RWPE2 (cell line): ENCODE measurements at regions not wholly inside any gene's neighbourhood (a gene's known extent, or its start where the extent isn't known, plus 50 kb on each side); places are given as distances from the start of the nearest gene placed in this dataset.

ENCODE experiments used
- ATAC-seq: fragments of 200-7000 bp; cut with Tn5 transposase; 3 replicates; pipeline ENCODE4 v1.9.1; 2021; ENCODE audit warnings: low read depth
- DNase-seq: peaks from one replicate; pipeline ENCODE4 v3.0.0-alpha.2; 2020; ENCODE audit warnings: low spot score
- H3K27ac ChIP-seq: fragments of 450-650 bp; 2 replicates; pipeline ENCODE4 v1.5.1; 2017; ENCODE audit warnings: mild to moderate bottlenecking; ENCODE audit not compliant: poor library complexity, severe bottlenecking
- H3K27me3 ChIP-seq: fragments of 250-450 bp; sonication (Bioruptor Pico); 2 replicates; pipeline ENCODE4 v1.5.1; 2021; ENCODE audit warnings: mild to moderate bottlenecking, moderate library complexity; ENCODE audit not compliant: insufficient read depth, poor library complexity, severe bottlenecking
- H3K36me3 ChIP-seq: fragments of 250-450 bp; sonication (Bioruptor Pico); 2 replicates; pipeline ENCODE4 v1.5.1; 2020; ENCODE audit warnings: low read depth, mild to moderate bottlenecking, moderate library complexity
- H3K4me1 ChIP-seq: fragments of 250-450 bp; sonication (Bioruptor Pico); 2 replicates; pipeline ENCODE4 v1.5.1; 2021; ENCODE audit warnings: mild to moderate bottlenecking, moderate library complexity; ENCODE audit not compliant: insufficient read depth, poor library complexity, severe bottlenecking
- H3K4me3 ChIP-seq: fragments of 250-450 bp; sonication (Bioruptor Pico); 2 replicates; pipeline ENCODE4 v1.5.1; 2021; ENCODE audit warnings: mild to moderate bottlenecking, moderate library complexity; ENCODE audit not compliant: severe bottlenecking
- H3K9me3 ChIP-seq: fragments of 250-450 bp; sonication (Bioruptor Pico); 2 replicates; pipeline ENCODE4 v1.5.1; 2021; ENCODE audit warnings: mild to moderate bottlenecking, moderate library complexity; ENCODE audit not compliant: severe bottlenecking
- TF ChIP-seq, protein P1 (sequence below): fragments of 450-650 bp; IDR thresholded peaks from one replicate; pipeline ENCODE4 v1.5.1; 2017; ENCODE audit warnings: mild to moderate bottlenecking, moderate library complexity; ENCODE audit not compliant: poor library complexity, severe bottlenecking

DNA sequence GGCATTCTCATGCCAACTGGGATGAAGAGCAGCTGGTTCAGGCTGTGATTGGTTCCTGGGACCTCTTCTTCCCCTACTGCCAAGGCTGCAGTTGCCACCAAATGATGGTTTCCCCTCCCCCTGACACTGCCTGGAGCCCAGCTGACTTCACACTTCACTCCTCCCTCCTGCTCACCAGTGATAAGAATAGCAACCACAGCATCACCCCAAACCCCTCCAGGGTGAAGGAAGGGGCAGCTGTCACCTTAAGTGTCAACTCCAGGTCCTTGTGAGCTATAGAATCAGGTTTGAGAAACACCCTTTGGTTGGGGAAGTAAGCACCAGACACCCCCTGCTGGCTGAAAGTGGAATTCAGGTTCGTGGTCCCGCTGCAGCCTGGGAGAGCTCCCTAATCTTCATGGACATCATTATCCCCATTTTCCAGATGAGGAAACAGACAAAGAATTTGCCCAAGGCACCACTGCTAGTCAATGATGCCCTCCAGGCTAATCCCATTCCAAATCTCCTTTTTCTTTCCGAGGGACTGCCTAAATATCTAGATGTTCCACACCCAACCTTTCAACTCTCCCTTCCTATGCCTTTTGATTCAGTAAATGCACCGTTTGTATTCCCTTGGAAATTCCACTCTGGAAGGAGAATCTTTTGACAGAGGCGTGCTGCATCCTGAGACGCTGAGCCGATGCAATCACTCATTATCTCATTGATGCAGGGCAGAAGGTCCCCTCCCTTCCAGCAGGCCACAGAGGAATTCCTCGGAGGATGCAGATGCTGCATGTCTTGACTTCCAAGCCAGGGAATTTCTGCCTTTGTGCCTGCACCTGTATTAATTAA is 50.6 kb upstream of the UQCRFS1 start:
- DNase-seq, result no peak
- Histone ChIP-seq H3K9me3 (no peaks in the 10 kb centered on the region), H3K4me3 (no peak overlapping the region), H3K27ac (no peak overlapping the region), H3K4me1 (no peaks in the 10 kb centered on the region), H3K36me3 (no peaks in the 10 kb centered on the region), H3K27me3 (no peaks in the 10 kb centered on the region)
- peak; percentile 36; the same call in 1 of the 3 replicates for ATAC-seq
- TF ChIP-seq, protein P1, sequence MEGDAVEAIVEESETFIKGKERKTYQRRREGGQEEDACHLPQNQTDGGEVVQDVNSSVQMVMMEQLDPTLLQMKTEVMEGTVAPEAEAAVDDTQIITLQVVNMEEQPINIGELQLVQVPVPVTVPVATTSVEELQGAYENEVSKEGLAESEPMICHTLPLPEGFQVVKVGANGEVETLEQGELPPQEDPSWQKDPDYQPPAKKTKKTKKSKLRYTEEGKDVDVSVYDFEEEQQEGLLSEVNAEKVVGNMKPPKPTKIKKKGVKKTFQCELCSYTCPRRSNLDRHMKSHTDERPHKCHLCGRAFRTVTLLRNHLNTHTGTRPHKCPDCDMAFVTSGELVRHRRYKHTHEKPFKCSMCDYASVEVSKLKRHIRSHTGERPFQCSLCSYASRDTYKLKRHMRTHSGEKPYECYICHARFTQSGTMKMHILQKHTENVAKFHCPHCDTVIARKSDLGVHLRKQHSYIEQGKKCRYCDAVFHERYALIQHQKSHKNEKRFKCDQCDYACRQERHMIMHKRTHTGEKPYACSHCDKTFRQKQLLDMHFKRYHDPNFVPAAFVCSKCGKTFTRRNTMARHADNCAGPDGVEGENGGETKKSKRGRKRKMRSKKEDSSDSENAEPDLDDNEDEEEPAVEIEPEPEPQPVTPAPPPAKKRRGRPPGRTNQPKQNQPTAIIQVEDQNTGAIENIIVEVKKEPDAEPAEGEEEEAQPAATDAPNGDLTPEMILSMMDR, result peak; percentile 68

DNA sequence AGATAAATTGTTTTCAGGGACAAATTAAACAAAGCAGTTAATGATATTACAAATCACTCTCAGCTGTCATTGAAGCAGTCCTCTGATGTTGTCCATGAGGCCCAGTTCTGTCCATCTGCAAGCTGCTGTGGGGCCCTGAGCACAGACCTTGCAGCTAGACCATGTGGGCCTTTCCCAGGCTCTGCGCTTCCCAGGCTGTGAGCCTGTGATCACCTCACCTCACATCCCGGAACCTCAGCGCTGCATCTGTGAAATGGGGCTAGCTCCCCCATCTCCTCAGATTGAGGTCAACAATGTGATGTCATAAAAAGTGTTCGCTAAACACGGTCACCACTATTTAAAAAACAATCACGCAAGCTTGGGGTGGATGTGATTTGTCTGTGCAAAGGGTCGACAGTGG is 51.9 kb upstream of the UQCRFS1 start:
- Histone ChIP-seq H3K9me3 (no peaks in the 10 kb centered on the region), H3K36me3 (no peaks in the 10 kb centered on the region), H3K27ac (no peak overlapping the region), H3K27me3 (no peaks in the 10 kb centered on the region), H3K4me3 (no peak overlapping the region), H3K4me1 (no peaks in the 10 kb centered on the region)
- ATAC-seq (no peak), DNase-seq (no peak)
- TF ChIP-seq, protein P1, result no peak

DNA sequence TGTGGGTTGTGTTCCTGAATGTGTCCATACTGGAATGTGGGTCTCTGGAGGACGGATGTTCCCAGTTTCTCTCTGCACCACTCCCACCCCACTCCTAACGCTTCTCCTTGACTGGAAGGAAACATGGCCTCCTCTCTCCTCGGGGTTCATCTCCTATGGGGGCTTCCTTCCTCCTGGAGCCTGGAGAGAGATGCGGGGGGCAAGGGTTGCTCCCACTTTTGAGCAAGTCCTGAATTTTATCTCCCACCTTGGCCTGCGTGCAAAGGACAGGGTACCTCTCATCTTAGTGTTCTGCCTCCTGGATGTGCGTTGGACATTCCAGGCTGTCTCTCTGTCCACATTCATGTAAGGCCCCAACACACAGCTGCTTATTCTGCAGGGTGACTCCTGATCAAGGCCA is 52.5 kb upstream of the UQCRFS1 start:
- H3K27ac ChIP-seq, result no peak overlapping the region
- no peak overlapping the region for H3K4me3 ChIP-seq
- TF ChIP-seq, protein P1, result no peak
- H3K36me3 ChIP-seq, result no peaks in the 10 kb centered on the region
- DNase-seq (no peak), ATAC-seq (no peak)
- no peaks in the 10 kb centered on the region for H3K4me1 ChIP-seq
- H3K27me3 ChIP-seq, result no peaks in the 10 kb centered on the region
- no peaks in the 10 kb centered on the region for H3K9me3 ChIP-seq

DNA sequence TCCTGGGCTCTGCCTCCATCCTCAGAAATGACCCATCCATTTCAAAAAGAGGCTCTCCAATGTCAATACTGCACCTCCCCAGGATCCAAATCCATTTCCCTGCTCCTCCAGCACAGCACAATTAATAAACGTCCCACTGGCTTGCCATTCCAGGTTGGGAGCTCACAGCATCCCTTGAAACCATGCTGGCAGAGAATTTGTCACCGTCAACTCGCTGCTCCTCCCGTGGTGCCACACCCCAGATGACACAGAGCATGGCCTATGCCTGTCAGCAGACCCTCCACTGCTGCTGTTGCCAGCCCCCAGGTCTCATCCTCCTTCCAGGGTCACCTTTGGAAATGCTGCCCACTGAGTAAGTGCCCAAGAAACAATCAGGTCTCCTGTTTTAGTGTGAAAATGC is 53.0 kb upstream of the UQCRFS1 start:
- ATAC-seq (no peak), DNase-seq (no peak)
- no peaks in the 10 kb centered on the region for H3K36me3 ChIP-seq
- no peak overlapping the region for H3K4me3 ChIP-seq
- TF ChIP-seq, protein P1, result no peak
- no peak overlapping the region for H3K27ac ChIP-seq
- H3K9me3 ChIP-seq, result no peaks in the 10 kb centered on the region
- H3K27me3 ChIP-seq, result no peaks in the 10 kb centered on the region
- no peaks in the 10 kb centered on the region for H3K4me1 ChIP-seq

DNA sequence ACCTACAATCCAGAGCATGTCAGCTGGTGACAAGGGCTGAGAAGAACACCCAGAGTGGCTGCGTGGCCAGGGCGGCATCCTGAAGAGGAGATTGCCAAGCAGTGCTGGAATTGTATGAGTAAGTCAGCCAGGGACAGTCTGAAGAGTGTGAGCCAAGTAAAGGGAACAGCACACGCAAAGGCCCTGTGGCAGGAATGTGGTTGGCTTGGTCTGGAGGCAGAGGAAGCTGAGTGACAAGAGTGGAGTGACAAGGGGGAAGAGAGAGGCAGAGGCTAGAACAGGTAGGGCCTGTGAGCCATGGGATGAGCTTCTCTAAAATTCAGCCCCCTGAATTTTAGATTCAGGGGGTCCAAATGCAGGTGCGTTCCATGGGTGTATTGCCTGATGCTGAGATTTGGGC is 53.7 kb upstream of the UQCRFS1 start:
- no peak for ATAC-seq
- H3K27me3 ChIP-seq, result no peaks in the 10 kb centered on the region

More for the DNA sequence above, 53.7 kb upstream of the UQCRFS1 start:
- TF ChIP-seq, protein P1, result no peak
- no peak for DNase-seq
- Histone ChIP-seq H3K4me3 (no peak overlapping the region), H3K9me3 (no peaks in the 10 kb centered on the region), H3K27ac (no peak overlapping the region), H3K4me1 (no peaks in the 10 kb centered on the region), H3K36me3 (no peaks in the 10 kb centered on the region)
